ENCODE measurements at regions not wholly inside any gene's neighbourhood (a gene's known extent, or its start where the extent isn't known, plus 50 kb on each side); places are given as distances from the start of the nearest gene placed in this dataset.

GRCh38 chr10:93236393-93237040, 162.8 kb downstream of the CYP26A1 start:
- BruUV-seq (replicated peaks) = no TSS peak
- no peaks in the 10 kb centered on the region for H3K4me1 Mint-ChIP-seq (ENCODE audit: low read depth, unreplicated experiment)
- H3K36me3 Mint-ChIP-seq (ENCODE audit: insufficient read depth, unreplicated experiment) = no peaks in the 10 kb centered on the region
- DNase-seq = no peak
- TF ChIP-seq, protein P1, sequence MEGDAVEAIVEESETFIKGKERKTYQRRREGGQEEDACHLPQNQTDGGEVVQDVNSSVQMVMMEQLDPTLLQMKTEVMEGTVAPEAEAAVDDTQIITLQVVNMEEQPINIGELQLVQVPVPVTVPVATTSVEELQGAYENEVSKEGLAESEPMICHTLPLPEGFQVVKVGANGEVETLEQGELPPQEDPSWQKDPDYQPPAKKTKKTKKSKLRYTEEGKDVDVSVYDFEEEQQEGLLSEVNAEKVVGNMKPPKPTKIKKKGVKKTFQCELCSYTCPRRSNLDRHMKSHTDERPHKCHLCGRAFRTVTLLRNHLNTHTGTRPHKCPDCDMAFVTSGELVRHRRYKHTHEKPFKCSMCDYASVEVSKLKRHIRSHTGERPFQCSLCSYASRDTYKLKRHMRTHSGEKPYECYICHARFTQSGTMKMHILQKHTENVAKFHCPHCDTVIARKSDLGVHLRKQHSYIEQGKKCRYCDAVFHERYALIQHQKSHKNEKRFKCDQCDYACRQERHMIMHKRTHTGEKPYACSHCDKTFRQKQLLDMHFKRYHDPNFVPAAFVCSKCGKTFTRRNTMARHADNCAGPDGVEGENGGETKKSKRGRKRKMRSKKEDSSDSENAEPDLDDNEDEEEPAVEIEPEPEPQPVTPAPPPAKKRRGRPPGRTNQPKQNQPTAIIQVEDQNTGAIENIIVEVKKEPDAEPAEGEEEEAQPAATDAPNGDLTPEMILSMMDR (IDR thresholded peaks at IDR 0.05; ENCODE audit: unreplicated experiment) = no peak
- H3K27ac Mint-ChIP-seq (ENCODE audit: unreplicated experiment) = no peak overlapping the region
- CTCF ChIA-PET = no interaction called here
- intact Hi-C loops (cut with micrococcal nuclease; ENCODE audit: unreplicated experiment) = no loop called here
- no peak overlapping the region for H3K4me3 Mint-ChIP-seq (ENCODE audit: low read depth, unreplicated experiment)
- no peaks in the 10 kb centered on the region for H3K9me3 Mint-ChIP-seq (ENCODE audit: low read depth, unreplicated experiment)
- no peaks in the 10 kb centered on the region for H3K27me3 Mint-ChIP-seq (ENCODE audit: unreplicated experiment)

DNA sequence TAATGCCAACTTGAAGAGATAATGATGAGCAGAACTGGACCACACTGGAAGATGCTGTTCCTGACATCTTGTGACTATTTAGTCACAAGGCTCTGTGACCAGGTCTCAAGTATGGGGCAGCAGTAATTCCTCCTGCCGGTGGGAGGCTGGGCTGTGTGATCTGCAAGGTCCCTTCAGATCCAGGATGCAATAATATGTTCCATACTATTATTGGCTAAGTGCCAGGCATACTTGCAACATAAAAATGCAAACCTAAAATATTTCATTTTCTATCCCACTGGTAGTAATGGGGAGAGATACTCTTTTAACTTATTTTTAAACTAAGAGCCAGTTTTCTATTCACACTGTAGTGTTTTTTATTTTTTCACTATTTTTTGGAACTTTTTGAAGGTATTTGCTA, 171.5 kb downstream of the CYP26A1 start:
- TF ChIP-seq, protein P1 (IDR thresholded peaks at IDR 0.05; ENCODE audit: unreplicated experiment) = no peak
- no peaks in the 10 kb centered on the region for H3K36me3 Mint-ChIP-seq (ENCODE audit: insufficient read depth, unreplicated experiment)
- BruUV-seq (replicated peaks) = no TSS peak
- H3K4me3 Mint-ChIP-seq (ENCODE audit: low read depth, unreplicated experiment) = no peak overlapping the region
- peaks cover 12% of the 10 kb centered on the region for H3K27me3 Mint-ChIP-seq (ENCODE audit: unreplicated experiment)
- H3K9me3 Mint-ChIP-seq (ENCODE audit: low read depth, unreplicated experiment) = no peaks in the 10 kb centered on the region
- intact Hi-C loops (cut with micrococcal nuclease; ENCODE audit: unreplicated experiment) = no loop called here
- no peak overlapping the region for H3K27ac Mint-ChIP-seq (ENCODE audit: unreplicated experiment)
- no peak for DNase-seq
- CTCF ChIA-PET = no interaction called here
- H3K4me1 Mint-ChIP-seq (ENCODE audit: low read depth, unreplicated experiment) = peaks cover 10% of the 10 kb centered on the region

GRCh38 chr10:93245779-93246178, 172.1 kb downstream of the CYP26A1 start:
- CTCF ChIA-PET = no interaction called here
- no TSS peak for BruUV-seq (replicated peaks)
- H3K27me3 Mint-ChIP-seq (ENCODE audit: unreplicated experiment) = peaks cover 12% of the 10 kb centered on the region
- intact Hi-C loops (cut with micrococcal nuclease; ENCODE audit: unreplicated experiment) = no loop called here
- H3K4me1 Mint-ChIP-seq (ENCODE audit: low read depth, unreplicated experiment) = peaks cover 10% of the 10 kb centered on the region
- no peak overlapping the region for H3K27ac Mint-ChIP-seq (ENCODE audit: unreplicated experiment)
- H3K9me3 Mint-ChIP-seq (ENCODE audit: low read depth, unreplicated experiment) = no peaks in the 10 kb centered on the region
- H3K4me3 Mint-ChIP-seq (ENCODE audit: low read depth, unreplicated experiment) = no peak overlapping the region
- no peaks in the 10 kb centered on the region for H3K36me3 Mint-ChIP-seq (ENCODE audit: insufficient read depth, unreplicated experiment)
- DNase-seq = no peak
- TF ChIP-seq, protein P1 (IDR thresholded peaks at IDR 0.05; ENCODE audit: unreplicated experiment) = no peak

- no peak overlapping the region for H3K27ac Mint-ChIP-seq (ENCODE audit: unreplicated experiment)
- intact Hi-C loops (cut with micrococcal nuclease; ENCODE audit: unreplicated experiment) = no loop called here
These were observed 175.0 kb downstream of the CYP26A1 start for GRCh38 chr10:93248583-93249227.

More at GRCh38 chr10:93248583-93249227, 175.0 kb downstream of the CYP26A1 start:
- no peak for DNase-seq
- CTCF ChIA-PET = no interaction called here
- Mint-ChIP-seq H3K4me3 (ENCODE audit: low read depth, unreplicated experiment) (no peak overlapping the region), H3K4me1 (ENCODE audit: low read depth, unreplicated experiment) (peaks cover 10% of the 10 kb centered on the region), H3K36me3 (ENCODE audit: insufficient read depth, unreplicated experiment) (no peaks in the 10 kb centered on the region), H3K9me3 (ENCODE audit: low read depth, unreplicated experiment) (no peaks in the 10 kb centered on the region), H3K27me3 (ENCODE audit: unreplicated experiment) (peaks cover 12% of the 10 kb centered on the region)
- TF ChIP-seq, protein P1 (IDR thresholded peaks at IDR 0.05; ENCODE audit: unreplicated experiment) = no peak
- BruUV-seq (replicated peaks) = no TSS peak
